ENCODE measurements at regions not wholly inside any gene's neighbourhood (a gene's known extent, or its start where the extent isn't known, plus 50 kb on each side); places are given as distances from the start of the nearest gene placed in this dataset.

GRCh38 chr2:118168615-118169014 is 80.3 kb downstream of the INSIG2 start:
- TF ChIP-seq, protein P1, sequence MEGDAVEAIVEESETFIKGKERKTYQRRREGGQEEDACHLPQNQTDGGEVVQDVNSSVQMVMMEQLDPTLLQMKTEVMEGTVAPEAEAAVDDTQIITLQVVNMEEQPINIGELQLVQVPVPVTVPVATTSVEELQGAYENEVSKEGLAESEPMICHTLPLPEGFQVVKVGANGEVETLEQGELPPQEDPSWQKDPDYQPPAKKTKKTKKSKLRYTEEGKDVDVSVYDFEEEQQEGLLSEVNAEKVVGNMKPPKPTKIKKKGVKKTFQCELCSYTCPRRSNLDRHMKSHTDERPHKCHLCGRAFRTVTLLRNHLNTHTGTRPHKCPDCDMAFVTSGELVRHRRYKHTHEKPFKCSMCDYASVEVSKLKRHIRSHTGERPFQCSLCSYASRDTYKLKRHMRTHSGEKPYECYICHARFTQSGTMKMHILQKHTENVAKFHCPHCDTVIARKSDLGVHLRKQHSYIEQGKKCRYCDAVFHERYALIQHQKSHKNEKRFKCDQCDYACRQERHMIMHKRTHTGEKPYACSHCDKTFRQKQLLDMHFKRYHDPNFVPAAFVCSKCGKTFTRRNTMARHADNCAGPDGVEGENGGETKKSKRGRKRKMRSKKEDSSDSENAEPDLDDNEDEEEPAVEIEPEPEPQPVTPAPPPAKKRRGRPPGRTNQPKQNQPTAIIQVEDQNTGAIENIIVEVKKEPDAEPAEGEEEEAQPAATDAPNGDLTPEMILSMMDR (conservative IDR thresholded peaks at IDR 0.05; ENCODE audit: low read depth, low read length) = no peak
- no peak for TF ChIP-seq EZH2 (IDR thresholded peaks at IDR 0.05; ENCODE audit: borderline replicate concordance, low read depth, low read length, poor library complexity, severe bottlenecking)

Measured in A673 (cell line).